NCI-H1694 treated with DMSO at 0.1 percent for 48 hours (cell line): ENCODE measurements at regions not wholly inside any gene's neighbourhood (a gene's known extent, or its start where the extent isn't known, plus 50 kb on each side); places are given as distances from the start of the nearest gene placed in this dataset.
"Not testable (repeated sequence)": the region's sequence is repeated elsewhere in the genome, so short reads cannot be mapped to it uniquely, and the experiment has no call there.

Source experiments
- DNase-seq: peaks from one replicate; lab custom pipeline; 2025; lab: John Stamatoyannopoulos, UW

- DNase-seq: no peak
These were observed 281.4 kb upstream of the RGS17 start for GRCh38 chr6:153412519-153412918.

- no peak for DNase-seq
These were observed 280.1 kb upstream of the RGS17 start for GRCh38 chr6:153411070-153411648.

GRCh38 chr6:153405931-153406330 is 274.8 kb upstream of the RGS17 start:
- no peak for DNase-seq

DNA sequence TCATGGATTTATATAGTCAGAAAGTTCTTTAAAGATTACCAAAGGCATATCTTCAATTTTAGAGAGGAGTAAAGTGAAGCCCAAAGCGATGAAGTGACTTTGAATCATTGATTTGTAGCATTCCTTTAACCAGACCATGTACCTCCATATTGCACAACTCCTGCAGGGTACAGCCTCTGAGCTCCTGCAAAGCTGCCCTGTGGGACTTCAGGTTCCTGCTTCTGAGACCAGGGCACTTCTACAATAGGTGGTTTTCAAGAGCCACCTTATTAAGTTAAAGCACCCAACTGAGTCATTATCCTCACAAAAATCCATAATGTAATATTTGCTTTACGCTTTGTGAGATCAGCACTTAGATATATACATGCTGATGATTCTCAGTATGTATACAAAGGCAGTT is 270.7 kb upstream of the RGS17 start:
- no peak for DNase-seq

DNA sequence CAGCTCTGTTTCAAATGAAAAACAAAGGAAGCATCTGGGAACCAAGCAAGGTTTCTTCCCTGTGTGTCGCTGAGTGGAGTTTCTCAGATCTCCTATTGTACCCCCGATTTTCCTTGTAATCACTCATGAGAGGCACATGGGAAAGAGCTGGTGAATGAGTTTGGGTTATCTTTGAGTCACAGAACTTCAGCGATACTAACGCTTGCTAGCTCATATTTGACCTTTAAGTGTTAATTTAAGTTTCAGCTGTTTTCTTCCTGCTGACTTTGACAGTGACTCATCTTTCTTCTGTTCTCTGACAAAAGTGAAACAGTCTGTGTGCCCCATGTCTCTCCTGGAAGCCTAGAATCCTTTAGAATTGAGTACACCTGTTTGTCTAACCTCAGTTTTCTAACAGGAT is 261.1 kb upstream of the RGS17 start:
- DNase-seq: no peak

GRCh38 chr6:153373869-153374268 is 242.8 kb upstream of the RGS17 start:
- DNase-seq: no peak

DNA sequence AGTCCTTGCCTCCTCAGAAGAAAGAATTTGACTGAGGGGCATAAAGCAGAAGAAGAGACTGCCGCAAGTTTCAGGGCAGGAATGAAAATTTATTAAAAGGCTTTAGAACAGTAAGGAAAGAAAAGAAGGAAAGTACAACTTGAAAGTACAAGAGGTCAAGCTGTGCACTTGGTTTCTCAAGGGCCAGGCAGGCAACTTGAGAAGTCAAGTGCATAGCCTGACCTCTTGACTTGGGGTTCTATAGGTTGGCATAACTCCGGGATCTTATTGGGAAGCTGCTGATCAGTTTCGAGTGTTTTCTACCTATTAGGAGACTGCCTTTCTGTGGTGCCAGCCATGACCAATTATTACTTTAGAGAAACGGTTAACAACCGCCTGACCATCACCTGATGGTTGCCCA is 237.0 kb upstream of the RGS17 start:
- DNase-seq: no peak

- no peak for DNase-seq
These were observed 235.9 kb upstream of the RGS17 start for GRCh38 chr6:153367021-153367420.

GRCh38 chr6:153357391-153357790 is 226.3 kb upstream of the RGS17 start:
- DNase-seq: no peak

DNA sequence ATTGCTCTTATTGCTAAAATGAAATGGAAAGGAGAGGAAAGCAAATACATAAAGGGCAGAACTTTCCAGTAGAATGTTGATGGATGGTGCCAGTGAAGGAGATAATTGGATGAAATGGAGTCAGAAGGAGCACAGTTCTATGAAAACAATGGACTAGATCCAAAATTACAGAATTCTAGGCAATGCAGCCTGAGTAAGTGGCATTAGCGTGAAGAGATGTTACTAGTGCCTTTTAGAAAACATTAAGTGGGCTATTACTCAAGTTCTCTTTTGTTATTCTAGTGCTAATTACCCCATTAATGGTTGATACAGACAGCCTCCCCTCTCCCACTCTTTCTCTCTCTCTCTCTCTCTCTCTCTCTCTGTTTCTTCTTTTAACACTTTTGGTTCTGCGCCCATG is 209.5 kb upstream of the RGS17 start:
- no peak for DNase-seq

DNA sequence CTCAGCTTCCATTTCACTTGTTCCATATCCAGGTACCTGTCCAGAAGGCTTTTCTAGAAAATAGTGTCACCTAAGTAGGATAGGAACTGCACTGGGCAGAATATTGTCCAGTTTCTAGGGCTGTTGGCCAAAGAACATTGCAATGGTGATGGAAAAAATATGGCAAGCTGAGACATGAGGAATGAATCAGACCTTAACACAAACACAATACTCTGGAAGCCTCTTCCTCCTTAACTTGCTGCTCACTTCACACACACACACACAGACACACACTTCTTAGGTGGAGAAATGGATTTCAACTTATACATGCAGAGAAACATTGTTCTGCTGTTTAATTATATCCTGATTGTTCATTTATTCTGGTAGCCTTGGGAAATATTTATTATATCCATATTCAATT is 203.0 kb upstream of the RGS17 start:
- no peak for DNase-seq

- DNase-seq: not testable (repeated sequence)
These were observed 200.1 kb upstream of the RGS17 start for GRCh38 chr6:153331221-153331620.

DNA sequence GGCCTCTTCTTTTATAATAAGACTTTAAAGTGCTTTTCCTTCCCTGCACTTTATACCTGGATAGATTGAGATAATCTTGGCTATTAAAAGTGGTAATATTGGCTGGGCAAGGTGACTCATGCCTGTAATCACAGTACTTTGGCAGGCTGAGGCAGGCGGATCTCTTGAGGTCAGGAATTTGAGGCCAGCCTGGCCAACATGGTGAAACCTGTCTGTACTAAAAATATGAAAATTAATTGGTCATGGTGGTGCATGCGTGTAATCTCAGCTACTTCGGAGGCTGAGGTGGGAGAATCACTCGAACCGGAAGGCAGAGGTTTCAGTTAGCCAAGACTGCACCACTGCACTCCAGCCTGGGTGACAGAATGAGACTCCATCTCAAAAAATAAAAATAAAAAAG is 197.1 kb upstream of the RGS17 start:
- no peak for DNase-seq

DNA sequence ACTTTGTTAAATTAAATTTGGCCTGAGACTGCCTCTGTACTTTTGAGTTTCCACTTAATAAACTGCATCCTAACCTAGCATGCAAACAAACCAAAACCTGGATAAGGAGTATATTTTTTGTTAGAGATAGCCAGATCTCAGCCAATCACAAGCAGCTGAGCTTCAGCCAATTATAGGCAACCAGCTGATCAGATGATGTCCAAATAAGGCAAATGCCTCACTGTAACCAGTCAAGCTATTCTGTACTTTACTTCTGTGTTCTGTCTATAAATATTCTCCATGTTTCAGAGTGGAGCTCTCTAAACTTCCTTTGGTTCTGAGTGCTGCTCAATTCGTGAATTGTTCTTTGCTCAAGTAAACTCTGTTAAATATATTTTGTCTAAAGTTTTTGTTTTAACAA is 194.6 kb upstream of the RGS17 start:
- DNase-seq: no peak

GRCh38 chr6:153312634-153313033 is 181.6 kb upstream of the RGS17 start:
- DNase-seq: peak; percentile 18

- DNase-seq: no peak
These were observed 178.6 kb upstream of the RGS17 start for GRCh38 chr6:153309651-153310050.

- no peak for DNase-seq
These were observed 171.1 kb upstream of the RGS17 start for GRCh38 chr6:153302133-153302532.

- DNase-seq: no peak
These were observed 170.5 kb upstream of the RGS17 start for GRCh38 chr6:153301602-153302001.

DNA sequence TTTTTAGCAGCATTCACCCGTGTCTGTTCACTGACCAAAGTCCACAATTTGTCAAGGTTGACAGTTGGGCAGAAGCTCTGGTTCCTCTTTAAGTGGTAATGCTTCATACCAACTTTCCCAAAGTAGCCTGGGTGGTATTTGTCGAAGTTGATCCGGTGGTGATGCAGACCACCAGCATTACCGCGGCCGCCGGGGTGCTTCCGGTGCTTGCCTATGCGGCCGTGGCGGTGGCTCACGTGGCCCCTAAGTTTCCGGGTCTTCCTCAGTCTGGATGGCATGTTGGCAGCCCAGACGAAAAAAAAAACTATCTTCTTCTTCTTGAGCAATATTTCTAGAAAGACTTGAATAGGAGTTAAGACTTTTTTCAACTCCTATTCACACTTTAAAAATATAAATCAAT is 151.4 kb upstream of the RGS17 start:
- not testable (repeated sequence) for DNase-seq

DNA sequence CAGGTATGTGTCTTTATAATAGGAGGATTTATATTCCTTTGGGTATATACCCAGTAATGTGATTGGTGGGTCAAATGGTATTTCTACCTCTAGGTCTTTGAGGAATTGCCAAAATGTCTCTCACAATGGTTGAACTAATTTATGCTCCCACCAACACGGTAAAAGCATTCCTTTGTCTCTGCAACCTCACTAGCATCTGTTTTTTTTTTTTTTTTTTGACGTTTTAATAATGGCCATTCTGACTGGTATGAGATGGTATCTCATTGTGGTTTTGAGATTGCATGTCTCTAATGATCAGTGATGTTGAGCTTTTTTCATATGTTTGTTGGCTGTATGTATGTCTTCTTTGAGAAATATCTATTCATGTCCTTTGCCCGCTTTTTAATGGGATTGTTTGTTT is 144.9 kb upstream of the RGS17 start:
- no peak for DNase-seq

- no peak for DNase-seq
These were observed 141.3 kb upstream of the RGS17 start for GRCh38 chr6:153272201-153272980.

DNA sequence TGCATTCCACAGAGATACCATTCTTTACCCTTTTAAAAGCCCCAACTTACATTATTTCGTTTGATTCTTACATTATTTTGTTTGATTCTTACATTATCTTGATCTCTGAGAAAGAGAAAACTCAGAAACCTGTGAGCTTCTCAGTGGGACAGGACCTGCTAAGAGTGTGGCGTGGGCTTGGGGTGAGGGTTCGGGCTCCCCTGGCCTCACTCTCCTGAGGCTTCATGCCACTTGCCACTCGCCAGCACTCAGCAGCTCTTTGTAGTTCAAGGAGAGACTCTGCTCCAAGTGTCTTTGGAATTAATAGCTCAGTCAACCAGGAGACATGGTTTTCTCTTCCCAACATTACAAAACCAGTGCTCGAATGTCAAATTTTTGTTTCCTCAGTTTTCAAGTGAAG is 132.4 kb upstream of the RGS17 start:
- no peak for DNase-seq

- no peak for DNase-seq
These were observed 120.2 kb upstream of the RGS17 start for GRCh38 chr6:153251326-153251725.

DNA sequence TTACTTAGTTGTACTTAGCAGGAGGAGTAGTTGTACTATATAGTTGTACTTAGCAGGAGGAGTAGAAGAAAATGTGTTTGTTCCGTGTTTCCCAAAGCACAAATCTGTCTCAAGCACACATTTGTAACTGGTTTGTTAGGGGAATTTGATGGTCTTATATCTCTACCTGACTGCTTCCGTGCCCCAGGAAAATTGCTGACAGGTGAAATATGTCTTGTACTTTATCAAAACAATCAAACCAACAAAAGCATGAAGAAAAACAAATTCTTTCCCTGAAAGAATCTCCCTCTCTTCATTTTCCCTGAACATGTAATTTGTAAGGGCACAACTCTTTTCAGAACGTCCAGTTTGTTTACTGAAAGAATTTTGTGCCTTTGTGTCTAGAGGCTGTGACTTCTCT is 106.6 kb upstream of the RGS17 start:
- DNase-seq: no peak
